ENCODE measurements at regions not wholly inside any gene's neighbourhood (a gene's known extent, or its start where the extent isn't known, plus 50 kb on each side); places are given as distances from the start of the nearest gene placed in this dataset.

GRCh38 chr12:67592228-67593011 is 56.1 kb upstream of the DYRK2 start:
- DNase-seq: no peak

- DNase-seq: no peak
Measured at GRCh38 chr12:67593041-67593440, 55.5 kb upstream of the DYRK2 start.

GRCh38 chr12:67593461-67594330 is 54.8 kb upstream of the DYRK2 start:
- DNase-seq: no peak

GRCh38 chr12:67594888-67595287 is 53.7 kb upstream of the DYRK2 start:
- no peak for DNase-seq

- no peak for DNase-seq
Measured at GRCh38 chr12:67595365-67595764, 53.2 kb upstream of the DYRK2 start.

GRCh38 chr12:67598598-67598997 is 49.9 kb upstream of the DYRK2 start:
- DNase-seq: no peak
